Pons (tissue), 1 donor: ENCODE measurements at regions not wholly inside any gene's neighbourhood (a gene's known extent, or its start where the extent isn't known, plus 50 kb on each side); places are given as distances from the start of the nearest gene placed in this dataset.
"Not testable (repeated sequence)": the region's sequence is repeated elsewhere in the genome, so short reads cannot be mapped to it uniquely, and the experiment has no call there.

ENCODE experiments used
- DNase-seq: peaks from one replicate; pipeline ENCODE4 v3.0.0-alpha.2; 2016; ENCODE audit warnings: low spot score

GRCh38 chr11:100409267-100409666 lies 277.8 kb upstream of the ARHGAP42 start:
- DNase-seq, result not testable (repeated sequence)

- no peak for DNase-seq
These were observed 267.6 kb upstream of the ARHGAP42 start for GRCh38 chr11:100419518-100419917.

DNA sequence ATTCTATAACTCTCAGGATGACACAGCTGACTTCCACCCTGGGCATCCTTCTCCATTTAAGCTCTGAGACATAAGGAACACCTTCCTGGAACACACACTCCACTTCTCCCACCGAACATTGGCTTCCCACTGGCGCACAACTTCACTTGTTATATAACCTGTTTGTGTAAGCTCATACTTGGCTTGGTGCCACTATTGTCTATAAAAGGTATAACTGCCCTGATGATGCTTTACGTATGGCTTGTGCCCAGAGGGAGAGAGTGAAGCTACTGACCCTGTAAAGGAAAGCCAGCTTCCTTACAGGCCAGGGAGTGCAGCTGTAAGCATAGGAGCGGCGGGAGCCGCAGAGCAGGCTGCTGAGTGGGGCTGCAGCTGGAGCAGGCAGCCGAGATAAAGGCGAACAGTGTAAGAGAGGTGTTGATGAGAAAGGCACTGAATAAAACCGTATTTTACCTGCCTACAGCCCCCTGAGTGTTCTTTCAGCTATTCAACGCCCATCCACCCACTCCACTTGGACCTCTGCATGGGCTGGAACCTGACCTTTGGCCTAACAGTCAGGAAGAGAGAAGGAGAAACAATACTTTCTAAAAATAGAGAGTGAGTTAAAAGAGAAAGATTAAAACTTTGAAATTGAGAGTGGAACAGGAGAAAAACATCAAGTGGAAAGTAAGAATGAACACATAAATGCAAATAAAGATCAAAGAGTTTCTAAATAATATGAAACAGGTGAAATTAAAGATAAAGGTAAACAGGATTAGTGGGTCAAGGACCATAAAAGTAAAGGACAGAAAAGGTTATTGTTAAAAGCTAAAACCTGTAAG lies 252.1 kb upstream of the ARHGAP42 start:
- no peak for DNase-seq

- DNase-seq, result no peak
These were observed 248.7 kb upstream of the ARHGAP42 start for GRCh38 chr11:100438376-100438775.

GRCh38 chr11:100441086-100441485 lies 246.0 kb upstream of the ARHGAP42 start:
- no peak for DNase-seq

DNA sequence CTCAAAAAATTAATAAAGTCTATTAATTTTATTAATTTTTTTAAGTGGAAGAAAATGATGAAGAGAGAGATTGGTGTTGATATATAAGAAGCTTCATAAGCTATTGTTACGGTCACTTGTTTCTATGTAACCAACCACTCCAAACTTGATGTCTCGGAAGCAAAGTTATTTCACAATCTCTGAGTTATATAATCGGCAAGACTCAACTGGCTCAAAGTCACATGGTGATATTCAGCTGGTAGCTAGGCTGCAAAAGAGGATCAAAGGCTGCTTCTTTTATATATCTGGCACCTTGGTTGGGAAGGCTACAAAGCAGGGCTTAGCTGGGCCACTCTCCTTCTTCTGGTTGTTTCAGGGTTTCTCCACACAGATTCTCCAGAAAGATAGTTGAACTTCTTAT lies 245.1 kb upstream of the ARHGAP42 start:
- no peak for DNase-seq

- DNase-seq, result peak; percentile 61
These were observed 241.8 kb upstream of the ARHGAP42 start for GRCh38 chr11:100445231-100445735.

DNA sequence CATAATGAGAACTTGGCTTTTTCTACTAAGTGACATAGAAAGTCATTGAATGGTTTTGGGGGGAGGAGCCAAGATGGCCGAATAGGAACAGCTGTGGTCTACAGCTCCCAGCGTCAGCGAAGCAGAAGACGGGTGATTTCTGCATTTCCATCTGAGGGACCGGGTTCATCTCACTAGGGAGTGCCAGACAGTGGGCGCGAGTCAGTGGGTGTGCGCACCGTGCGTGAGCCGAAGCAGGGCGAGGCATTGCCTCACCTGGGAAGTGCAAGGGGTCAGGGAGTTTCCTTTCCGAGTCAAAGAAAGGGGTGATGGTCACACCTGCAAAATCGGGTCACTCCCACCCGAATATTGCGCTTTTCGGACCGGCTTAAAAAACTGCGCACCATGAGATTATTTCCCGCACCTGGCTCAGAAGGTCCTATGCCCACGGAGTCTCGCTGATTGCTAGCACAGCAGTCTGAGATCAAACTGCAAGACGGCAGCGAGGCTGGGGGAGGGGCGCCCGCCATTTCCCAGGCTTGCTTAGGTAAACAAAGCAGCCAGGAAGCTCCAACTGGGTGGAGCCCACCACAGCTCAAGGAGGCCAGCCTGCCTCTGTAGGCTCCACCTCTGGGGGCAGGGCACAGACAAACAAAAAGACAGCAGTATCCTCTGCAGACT lies 235.2 kb upstream of the ARHGAP42 start:
- DNase-seq, result not testable (repeated sequence)

- no peak for DNase-seq
These were observed 227.3 kb upstream of the ARHGAP42 start for GRCh38 chr11:100459811-100460210.

DNA sequence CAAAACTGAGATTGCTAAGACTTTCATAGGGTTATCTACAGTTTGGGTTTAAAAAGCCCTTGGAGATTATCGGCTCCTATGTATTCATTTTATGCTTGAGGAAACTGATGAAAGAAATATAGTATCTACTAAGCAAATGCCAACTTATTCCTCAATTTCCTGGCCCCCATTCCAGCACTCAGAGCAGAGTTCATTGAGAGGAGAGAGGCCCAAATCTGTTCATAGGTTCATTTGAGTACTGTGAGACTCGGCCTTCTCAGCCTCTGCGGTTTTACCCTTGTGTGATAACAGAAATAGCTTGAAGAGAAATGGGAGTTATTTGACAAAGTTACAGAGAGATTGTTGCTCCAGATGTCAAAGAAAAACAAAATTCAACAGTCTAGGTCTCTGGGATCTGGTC lies 226.7 kb upstream of the ARHGAP42 start:
- no peak for DNase-seq

DNA sequence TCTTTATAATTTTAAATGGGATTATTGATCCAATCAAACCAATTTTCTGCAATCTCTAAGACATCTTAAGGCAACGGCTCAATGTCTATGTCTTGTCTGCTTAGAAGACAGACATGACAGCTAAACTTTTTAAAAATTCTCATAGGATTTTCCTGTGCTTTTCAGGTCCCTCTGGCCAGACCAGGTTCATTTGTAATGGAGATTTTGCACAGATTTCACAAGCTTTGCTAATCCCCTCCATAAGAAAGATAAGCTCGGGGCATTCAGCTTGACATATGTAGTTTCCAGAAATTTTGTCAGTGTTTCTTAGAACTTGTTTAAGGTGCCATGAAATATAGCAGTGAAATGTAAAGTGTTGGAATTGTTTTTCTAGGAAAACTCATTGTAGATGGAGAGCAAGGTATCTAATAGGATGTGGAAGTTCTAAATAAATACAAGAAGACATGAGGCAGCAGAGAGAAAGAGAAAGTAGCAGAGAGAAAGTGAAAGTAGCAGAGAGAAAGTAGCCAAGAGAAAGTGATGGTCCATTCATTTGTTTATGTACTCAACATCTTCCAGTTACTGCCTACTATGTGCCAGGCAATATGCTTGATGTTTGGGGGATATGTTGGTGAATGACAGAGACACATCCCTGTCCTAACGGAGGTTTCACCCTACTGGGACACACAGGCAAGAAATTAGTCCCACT lies 219.1 kb upstream of the ARHGAP42 start:
- DNase-seq, result no peak

- DNase-seq, result no peak
These were observed 217.3 kb upstream of the ARHGAP42 start for GRCh38 chr11:100469835-100470234.

DNA sequence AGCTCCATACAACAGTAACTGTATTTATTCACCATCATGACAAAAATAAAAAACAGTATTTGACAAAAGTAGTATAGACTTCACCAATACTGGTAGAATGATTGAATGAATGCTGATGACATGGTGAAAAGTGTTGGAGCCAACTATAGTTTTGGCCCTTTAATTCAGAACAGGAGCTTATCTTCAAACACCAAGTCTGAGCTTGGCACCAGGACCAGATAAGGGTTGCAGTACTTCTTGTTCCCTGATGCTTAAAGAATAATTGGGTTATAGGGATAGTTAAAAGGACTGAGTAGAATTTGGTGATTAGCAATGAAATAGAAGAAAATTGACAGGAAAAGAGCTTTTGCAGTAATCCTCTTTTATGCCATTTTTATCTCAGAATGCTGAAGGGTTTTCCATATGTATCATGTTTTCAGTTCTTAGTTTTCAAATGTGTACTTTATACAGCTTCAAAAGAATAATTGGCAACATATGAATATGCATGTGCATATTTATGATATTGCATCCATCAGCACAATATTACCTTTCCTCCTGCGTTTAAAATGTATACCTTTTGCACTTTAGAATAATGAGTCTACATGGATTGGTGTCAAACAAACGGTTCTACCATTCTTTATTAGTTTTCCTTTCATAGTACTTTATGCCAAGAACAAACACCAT lies 214.2 kb upstream of the ARHGAP42 start:
- no peak for DNase-seq

DNA sequence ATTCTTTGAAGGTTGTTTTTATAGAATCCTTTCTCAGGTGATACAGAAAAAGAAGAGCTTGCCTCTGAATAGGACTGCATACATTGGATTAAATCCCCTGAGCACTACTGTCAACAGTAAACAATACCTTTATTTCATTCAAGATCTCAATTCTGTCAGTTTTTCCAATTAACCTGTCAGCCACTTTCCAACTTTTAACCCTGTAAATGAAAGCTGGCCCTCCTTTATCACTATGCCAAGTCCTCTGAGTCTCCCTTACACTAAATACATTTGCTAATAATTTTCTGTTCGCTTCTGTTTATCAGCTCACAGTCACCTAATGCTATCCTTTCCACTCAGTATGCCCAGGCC lies 213.7 kb upstream of the ARHGAP42 start:
- DNase-seq, result no peak

DNA sequence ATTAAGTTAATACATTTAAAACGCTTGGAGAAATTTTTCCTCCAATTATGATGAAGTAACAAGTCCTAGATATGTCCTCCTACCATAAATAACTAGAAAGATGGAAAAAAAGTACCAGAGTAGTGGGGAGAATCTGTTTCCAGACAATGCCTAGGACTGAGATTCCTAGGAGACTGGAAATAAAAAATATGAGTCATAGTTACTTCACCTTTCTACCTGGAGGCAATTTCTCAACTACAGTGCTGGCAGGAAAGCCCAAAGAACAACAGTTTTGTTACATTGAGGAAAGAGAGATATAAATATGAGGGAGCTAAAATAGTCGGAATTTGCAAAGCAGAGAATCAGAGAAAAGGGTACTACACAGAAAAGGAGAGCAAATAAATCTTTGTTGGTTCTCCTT lies 202.1 kb upstream of the ARHGAP42 start:
- DNase-seq, result no peak

GRCh38 chr11:100498780-100499179 lies 188.3 kb upstream of the ARHGAP42 start:
- no peak for DNase-seq

- DNase-seq, result no peak
These were observed 185.6 kb upstream of the ARHGAP42 start for GRCh38 chr11:100501450-100501849.

DNA sequence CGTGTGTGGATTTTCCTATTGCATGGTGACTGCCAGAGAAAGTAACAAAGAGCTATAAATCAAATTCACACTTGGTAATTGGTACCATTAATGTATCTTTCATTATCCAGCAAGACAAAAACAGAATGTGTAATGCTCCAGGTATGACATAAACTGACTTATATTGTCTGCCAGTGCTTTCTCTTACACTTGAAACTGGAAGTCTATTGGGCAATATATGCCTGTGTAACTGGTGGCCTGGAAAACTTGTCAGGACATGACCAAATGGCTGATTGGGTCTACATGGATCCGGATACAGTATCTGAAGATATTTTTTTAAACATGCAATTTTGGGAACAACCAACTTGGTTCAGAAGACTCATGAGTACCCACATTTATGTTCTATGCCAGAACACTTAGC lies 174.6 kb upstream of the ARHGAP42 start:
- no peak for DNase-seq

DNA sequence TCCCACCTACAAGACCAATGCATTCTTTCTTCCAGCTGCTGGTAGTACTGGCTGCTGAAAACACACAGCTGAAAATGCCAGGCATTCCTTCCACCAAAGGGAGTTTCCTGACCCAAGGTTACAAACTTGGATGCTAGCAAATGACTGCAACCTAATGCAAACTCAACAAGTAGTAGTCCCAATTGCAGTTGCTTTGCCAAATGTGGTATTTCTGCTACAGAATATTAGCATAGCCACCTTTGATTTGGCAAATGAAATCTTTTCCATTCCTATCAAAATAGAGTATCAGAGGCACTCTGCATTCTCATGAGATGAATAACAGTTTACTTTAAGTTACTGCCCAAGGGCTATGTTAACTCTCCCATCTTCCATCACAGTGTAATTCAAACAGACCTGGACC lies 172.0 kb upstream of the ARHGAP42 start:
- no peak for DNase-seq

GRCh38 chr11:100525197-100525596 lies 161.9 kb upstream of the ARHGAP42 start:
- DNase-seq, result no peak

- no peak for DNase-seq
These were observed 161.5 kb upstream of the ARHGAP42 start for GRCh38 chr11:100525635-100526034.

- DNase-seq, result no peak
These were observed 158.1 kb upstream of the ARHGAP42 start for GRCh38 chr11:100528872-100529416.
